GM23248 (cell line): ENCODE measurements at regions not wholly inside any gene's neighbourhood (a gene's known extent, or its start where the extent isn't known, plus 50 kb on each side); places are given as distances from the start of the nearest gene placed in this dataset.
A peak's percentile ranks its signal among the peaks of the same experiment; 100 is the strongest.

Experiments used
- DNase-seq: peaks from one replicate; pipeline ENCODE4 v3.0.0-alpha.2; 2015
- H2AFZ ChIP-seq: fragments of 200-600 bp; sonication (generic); 2 replicates; pipeline ENCODE4 v1.6.1; 2016; ENCODE audit warnings: antibody characterized with exemption
- H3F3A ChIP-seq: fragments of 200-600 bp; sonication (generic); 2 replicates; pipeline ENCODE4 v1.6.1; 2016; ENCODE audit warnings: mild to moderate bottlenecking, antibody characterized with exemption, mixed run types; ENCODE audit not compliant: insufficient read depth
- H3K27ac ChIP-seq: fragments of 200-600 bp; sonication (generic); 2 replicates; pipeline ENCODE4 v1.5.1; 2016; ENCODE audit warnings: mild to moderate bottlenecking
- H3K27me3 ChIP-seq: fragments of 200-600 bp; sonication (generic); replicated peaks from 2 replicates; pipeline ENCODE4 v1.6.1; 2016; ENCODE audit warnings: mild to moderate bottlenecking; ENCODE audit not compliant: insufficient read depth
- H3K36me3 ChIP-seq: fragments of 200-600 bp; sonication (generic); 2 replicates; pipeline ENCODE4 v1.6.1; 2016; ENCODE audit warnings: low read depth, mild to moderate bottlenecking
- H3K4me1 ChIP-seq: fragments of 200-600 bp; sonication (generic); 2 replicates; pipeline ENCODE4 v1.6.1; 2016; ENCODE audit warnings: mild to moderate bottlenecking; ENCODE audit not compliant: insufficient read depth
- H3K4me2 ChIP-seq: fragments of 200-600 bp; sonication (generic); one replicate; pipeline ENCODE4 v1.6.1; 2016; ENCODE audit warnings: mild to moderate bottlenecking; ENCODE audit not compliant: unreplicated experiment
- H3K4me3 ChIP-seq: fragments of 200-600 bp; sonication (generic); 2 replicates; pipeline ENCODE4 v1.5.1; 2016; ENCODE audit warnings: mild to moderate bottlenecking
- H3K79me2 ChIP-seq: fragments of 200-600 bp; sonication (generic); 2 replicates; pipeline ENCODE4 v1.6.1; 2016; ENCODE audit warnings: mild to moderate bottlenecking; ENCODE audit not compliant: insufficient read depth
- H3K9ac ChIP-seq: fragments of 200-600 bp; sonication (generic); 2 replicates; pipeline ENCODE4 v1.6.1; 2016; ENCODE audit warnings: mild to moderate bottlenecking
- H3K9me2 ChIP-seq: fragments of 200-600 bp; sonication (generic); 2 replicates; pipeline ENCODE4 v1.6.1; 2016; ENCODE audit warnings: mixed run types, mild to moderate bottlenecking, moderate library complexity; ENCODE audit not compliant: insufficient read depth
- H3K9me3 ChIP-seq: fragments of 200-600 bp; sonication (generic); one replicate; pipeline ENCODE4 v1.6.1; 2017; ENCODE audit warnings: low read depth
- H4K20me1 ChIP-seq: fragments of 200-600 bp; sonication (generic); 2 replicates; pipeline ENCODE4 v1.6.0; 2016; ENCODE audit not compliant: insufficient read depth
- EZH2 ChIP-seq: fragments of 200-600 bp; sonication (generic); IDR thresholded peaks from 2 replicates; pipeline ENCODE4 v1.6.1; 2018; ENCODE audit warnings: antibody characterized with exemption, mild to moderate bottlenecking; ENCODE audit not compliant: insufficient read depth, poor library complexity, severe bottlenecking
- EZH2phosphoT487 ChIP-seq: fragments of 200-600 bp; sonication (generic); IDR thresholded peaks from 2 replicates; pipeline ENCODE4 v1.6.1; 2018; ENCODE audit warnings: antibody characterized with exemption, moderate library complexity, mild to moderate bottlenecking, low read depth; ENCODE audit not compliant: insufficient read depth
- WGBS, 2 experiments: methylation state at CpG; one replicate each; pipeline ENCODE4 v1.1.6; 2015 to 2017; ENCODE audit warnings: low lambda C conversion rate in 2 of 2, low coverage in 1 of 2; ENCODE audit errors: missing lambda C conversion rate in 2 of 2; 5-methylcytosine and 5-hydroxymethylcytosine counted together
- in situ Hi-C: fragments of 300-500 bp; cut with MboI; formaldehyde crosslinking; loops from 2 replicates; pipeline ENCODE4 v1.15.0; 2020

- Histone ChIP-seq H3K9me2 (no peaks in the 10 kb centered on the region), H3K27ac (no peak overlapping the region), H3K27me3 (peaks cover 22% of the 10 kb centered on the region), H4K20me1 (no peaks in the 10 kb centered on the region), H3K9me3 (no peaks in the 10 kb centered on the region), H2AFZ (no peak overlapping the region), H3K4me2 (no peak overlapping the region), H3K4me3 (no peak overlapping the region), H3K79me2 (no peaks in the 10 kb centered on the region), H3F3A (no peaks in the 10 kb centered on the region), H3K4me1 (no peaks in the 10 kb centered on the region), H3K9ac (no peak overlapping the region), H3K36me3 (no peaks in the 10 kb centered on the region)
- TF ChIP-seq EZH2 (no peak), EZH2phosphoT487 (no peak)
- no peak for DNase-seq
- 71 to 76% methylated on average over 6 of the region's 6 CpGs for WGBS, 2 experiments
- in situ Hi-C loops = no loop called here
Measured at GRCh38 chr13:34013061-34013460, 195.1 kb downstream of the RFC3 start.

GRCh38 chr13:34017231-34017630 lies 199.3 kb downstream of the RFC3 start:
- Histone ChIP-seq H3F3A (no peaks in the 10 kb centered on the region), H3K9me2 (no peaks in the 10 kb centered on the region), H3K4me1 (no peaks in the 10 kb centered on the region), H4K20me1 (no peaks in the 10 kb centered on the region), H3K36me3 (no peaks in the 10 kb centered on the region), H2AFZ (no peak overlapping the region), H3K9ac (no peak overlapping the region), H3K27me3 (peaks cover 13% of the 10 kb centered on the region), H3K9me3 (peaks cover 4% of the 10 kb centered on the region), H3K79me2 (no peaks in the 10 kb centered on the region), H3K27ac (no peak overlapping the region), H3K4me3 (no peak overlapping the region), H3K4me2 (no peak overlapping the region)
- TF ChIP-seq EZH2phosphoT487 (no peak), EZH2 (no peak)
- in situ Hi-C loops = no loop called here
- WGBS, 2 experiments = 25 to 27% methylated on average over 4 of the region's 4 CpGs
- peak; percentile 40 for DNase-seq

GRCh38 chr13:34019870-34020269 lies 201.9 kb downstream of the RFC3 start:
- no peaks in the 10 kb centered on the region for H4K20me1 ChIP-seq
- no peak overlapping the region for H3K4me2 ChIP-seq
- no peaks in the 10 kb centered on the region for H3K9me2 ChIP-seq
- no peaks in the 10 kb centered on the region for H3K79me2 ChIP-seq
- no peak overlapping the region for H3K27ac ChIP-seq
- H3K9me3 ChIP-seq = peaks cover 4% of the 10 kb centered on the region
- 22 to 27% methylated on average over 6 of the region's 6 CpGs for WGBS, 2 experiments
- H3K4me1 ChIP-seq = no peaks in the 10 kb centered on the region
- in situ Hi-C loops = no loop called here
- 0 out of 2 replicates have a peak overlapping the region, but pooled peaks have one; percentile 12 for H2AFZ ChIP-seq
- H3K36me3 ChIP-seq = no peaks in the 10 kb centered on the region
- no peak overlapping the region for H3K9ac ChIP-seq
- H3K27me3 ChIP-seq = no peaks in the 10 kb centered on the region
- TF ChIP-seq EZH2phosphoT487 (no peak), EZH2 (no peak)
- no peak for DNase-seq
- no peaks in the 10 kb centered on the region for H3F3A ChIP-seq
- H3K4me3 ChIP-seq = no peak overlapping the region

GRCh38 chr13:34020388-34020787 lies 202.4 kb downstream of the RFC3 start:
- Histone ChIP-seq H3K27ac (no peak overlapping the region), H4K20me1 (no peaks in the 10 kb centered on the region), H3K9me2 (no peaks in the 10 kb centered on the region), H3K9me3 (peaks cover 4% of the 10 kb centered on the region), H3K4me3 (no peak overlapping the region), H3K4me2 (no peak overlapping the region), H3F3A (no peaks in the 10 kb centered on the region), H3K27me3 (no peaks in the 10 kb centered on the region), H3K36me3 (no peaks in the 10 kb centered on the region), H3K9ac (no peak overlapping the region), H2AFZ (no peak overlapping the region), H3K79me2 (no peaks in the 10 kb centered on the region), H3K4me1 (no peaks in the 10 kb centered on the region; the same call in 1 of the 2 replicates)
- DNase-seq = no peak
- 55 to 60% methylated on average over 3 of the region's 3 CpGs for WGBS, 2 experiments
- in situ Hi-C loops = no loop called here
- TF ChIP-seq EZH2phosphoT487 (no peak), EZH2 (no peak)

GRCh38 chr13:34021619-34022018 lies 203.7 kb downstream of the RFC3 start:
- Histone ChIP-seq H3K9me2 (no peaks in the 10 kb centered on the region), H3K4me3 (no peak overlapping the region), H3K9ac (no peak overlapping the region), H2AFZ (no peak overlapping the region), H3K79me2 (no peaks in the 10 kb centered on the region), H3K9me3 (peaks cover 4% of the 10 kb centered on the region), H3K27me3 (no peaks in the 10 kb centered on the region), H3F3A (no peaks in the 10 kb centered on the region), H3K27ac (no peak overlapping the region), H4K20me1 (no peaks in the 10 kb centered on the region), H3K36me3 (no peaks in the 10 kb centered on the region), H3K4me2 (no peak overlapping the region), H3K4me1 (no peaks in the 10 kb centered on the region; the same call in 1 of the 2 replicates)
- TF ChIP-seq EZH2 (no peak), EZH2phosphoT487 (no peak)
- no peak for DNase-seq
- in situ Hi-C loops = no loop called here
